ENCODE measurements at regions not wholly inside any gene's neighbourhood (a gene's known extent, or its start where the extent isn't known, plus 50 kb on each side); places are given as distances from the start of the nearest gene placed in this dataset.

DNA sequence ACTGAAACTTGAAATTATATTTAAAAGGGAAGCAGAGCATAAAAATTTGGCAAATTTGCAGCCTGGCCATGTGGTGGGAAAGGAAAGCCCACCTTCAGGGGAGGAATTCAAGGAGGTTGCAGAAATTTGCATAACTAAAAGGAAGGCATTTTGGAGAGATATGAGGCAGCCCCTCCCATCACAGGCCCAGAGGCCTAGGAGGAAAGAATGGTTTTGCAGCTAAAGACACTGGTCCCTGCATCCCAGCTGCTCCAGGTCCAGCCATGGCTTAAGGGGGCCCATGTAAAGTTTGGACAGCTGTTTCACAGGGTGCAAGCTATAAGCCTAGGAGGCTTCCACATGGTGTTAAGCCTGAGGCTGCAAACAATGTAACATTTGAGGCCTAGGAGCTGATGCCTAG is 212.5 kb downstream of the NNT start:
- no peak overlapping the region for H3K4ac ChIP-seq (ENCODE audit: low read depth, low read length)
- H4K91ac ChIP-seq (ENCODE audit: insufficient read length, low read depth, low read length) = no peak overlapping the region
- no peak overlapping the region for H2BK5ac ChIP-seq (ENCODE audit: insufficient read length, low read length)
- H3K56ac ChIP-seq (ENCODE audit: insufficient read length, low read depth, low read length) = no peak overlapping the region
- no peaks in the 10 kb centered on the region for H3K4me1 ChIP-seq (ENCODE audit: insufficient read depth, low read length)
- Mint-ChIP-seq H3K27ac (no peak overlapping the region), H3K4me3 (no peak overlapping the region), H3K9me3 (peaks cover 65 to 67% of the 10 kb centered on the region in 2 experiments), H3K36me3 (ENCODE audit: insufficient read depth in 1 of 3, low read depth in 3 of 3) (peaks cover 18 to 46% (median 41%) of the 10 kb centered on the region in 3 experiments), H3K27me3 (ENCODE audit: low read depth) (no peaks in the 10 kb centered on the region; the same call in 1 of the 2 replicates), H3K4me1 (no peaks in the 10 kb centered on the region)
- H3K27ac ChIP-seq (ENCODE audit: insufficient read length, low read depth, low read length) = no peak overlapping the region
- H2BK20ac ChIP-seq (ENCODE audit: low read depth, low read length, poor library complexity, severe bottlenecking) = no peak overlapping the region
- no peaks in the 10 kb centered on the region for H3K27me3 ChIP-seq (ENCODE audit: insufficient read depth, low read length)
- H3K9me3 ChIP-seq (ENCODE audit: control insufficient read depth, low read depth, low read length) = peaks cover 46% of the 10 kb centered on the region
- H2AFZ ChIP-seq (ENCODE audit: low read length) = no peak overlapping the region
- no peak overlapping the region for H2BK15ac ChIP-seq (ENCODE audit: low read depth, low read length)
- H3K23me2 ChIP-seq (ENCODE audit: insufficient read length, low read depth, low read length, poor library complexity, severe bottlenecking) = no peaks in the 10 kb centered on the region
- H4K20me1 ChIP-seq (ENCODE audit: control insufficient read depth, insufficient read depth, insufficient read length) = no peaks in the 10 kb centered on the region
- H3K14ac ChIP-seq (ENCODE audit: insufficient read depth, low read length) = no peak overlapping the region
- no peak overlapping the region for H3K23ac ChIP-seq (ENCODE audit: insufficient read length, low read depth, low read length)
- DNase-seq = no peak
- no peak for TF ChIP-seq CTCF (conservative IDR thresholded peaks at IDR 0.05)
- no peaks in the 10 kb centered on the region for H3K79me1 ChIP-seq (ENCODE audit: insufficient read depth, low read depth, low read length, poor library complexity, severe bottlenecking)
- no peak overlapping the region for H4K5ac ChIP-seq (ENCODE audit: insufficient read length, low read depth, low read length)
- H3T11ph ChIP-seq (ENCODE audit: low read length) = no peak overlapping the region
- no peak overlapping the region for H2BK12ac ChIP-seq (ENCODE audit: insufficient read length, low read depth, low read length)
- no peak overlapping the region for H2BK120ac ChIP-seq (ENCODE audit: low read depth, low read length, poor library complexity, severe bottlenecking)
- no peak overlapping the region for H3K4me2 ChIP-seq (ENCODE audit: insufficient read depth, insufficient read length, low read length)
- H3K9ac ChIP-seq (ENCODE audit: extremely low read depth, insufficient read length, low read length) = no peak overlapping the region
- no peaks in the 10 kb centered on the region for H3K79me2 ChIP-seq (ENCODE audit: insufficient read depth, low read length)
- no peak overlapping the region for H4K8ac ChIP-seq (replicated peaks; ENCODE audit: insufficient read length, low read depth, low read length)
- no peak overlapping the region for H3K18ac ChIP-seq (ENCODE audit: insufficient read length, low read depth, low read length)
- no peak overlapping the region for H2AK5ac ChIP-seq (ENCODE audit: insufficient read length, low read length)

Measured in H9 (cell line).